ENCODE measurements at regions not wholly inside any gene's neighbourhood (a gene's known extent, or its start where the extent isn't known, plus 50 kb on each side); places are given as distances from the start of the nearest gene placed in this dataset.

GRCh38 chr13:95492044-95492801 lies 60.3 kb upstream of the CLDN10 start:
- H3K27ac ChIP-seq, result no peak overlapping the region
- TF ChIP-seq POLR2A (IDR thresholded peaks at IDR 0.05), result no peak
- TF ChIP-seq CTCF (IDR thresholded peaks at IDR 0.05), result no peak
- intact Hi-C loops (cut with DNase I; ENCODE audit: low total_unique reads), result no loop called here
- no peaks in the 10 kb centered on the region for H3K27me3 ChIP-seq
- 62 to 82% methylated on average over 5 to 8 of the region's 8 CpGs for WGBS, 2 donors
- no peak for DNase-seq
- no peaks in the 10 kb centered on the region for H3K36me3 ChIP-seq (ENCODE audit: low read depth, missing control alignments)
- no peak overlapping the region for H3K4me3 ChIP-seq
- H3K9me3 ChIP-seq, result no peaks in the 10 kb centered on the region
- no peaks in the 10 kb centered on the region for H3K4me1 ChIP-seq

GRCh38 chr13:95494082-95494681 lies 58.3 kb upstream of the CLDN10 start:
- Histone ChIP-seq H3K27me3 (no peaks in the 10 kb centered on the region), H3K27ac (no peak overlapping the region), H3K9me3 (no peaks in the 10 kb centered on the region), H3K4me1 (no peaks in the 10 kb centered on the region), H3K4me3 (no peak overlapping the region), H3K36me3 (ENCODE audit: low read depth, missing control alignments) (no peaks in the 10 kb centered on the region)
- TF ChIP-seq CTCF (IDR thresholded peaks at IDR 0.05), result peak; percentile 15 to 70 (median 70)
- no peak for TF ChIP-seq POLR2A (IDR thresholded peaks at IDR 0.05)
- DNase-seq, result no peak
- intact Hi-C loops (cut with DNase I; ENCODE audit: low total_unique reads), result no loop called here
- 68 to 71% methylated on average over 7 of the region's 7 CpGs for WGBS, 2 donors

- no peak for TF ChIP-seq POLR2A (IDR thresholded peaks at IDR 0.05)
- no peak for TF ChIP-seq CTCF (IDR thresholded peaks at IDR 0.05)
- no peaks in the 10 kb centered on the region for H3K36me3 ChIP-seq (ENCODE audit: low read depth, missing control alignments)
- no peak overlapping the region for H3K27ac ChIP-seq
- H3K27me3 ChIP-seq, result no peaks in the 10 kb centered on the region
- intact Hi-C loops (cut with DNase I; ENCODE audit: low total_unique reads), result no loop called here
- no peak for DNase-seq
- H3K4me1 ChIP-seq, result no peaks in the 10 kb centered on the region
- 88 to 96% methylated on average over 4 of the region's 4 CpGs for WGBS, 2 donors
- H3K9me3 ChIP-seq, result no peaks in the 10 kb centered on the region
- no peak overlapping the region for H3K4me3 ChIP-seq
These were observed 56.0 kb upstream of the CLDN10 start for GRCh38 chr13:95496485-95496884.

GRCh38 chr13:95497381-95497807 lies 55.1 kb upstream of the CLDN10 start:
- Histone ChIP-seq H3K27ac (no peak overlapping the region), H3K36me3 (ENCODE audit: low read depth, missing control alignments) (no peaks in the 10 kb centered on the region), H3K4me1 (no peaks in the 10 kb centered on the region), H3K4me3 (no peak overlapping the region), H3K9me3 (no peaks in the 10 kb centered on the region), H3K27me3 (no peaks in the 10 kb centered on the region)
- no peak for TF ChIP-seq POLR2A (IDR thresholded peaks at IDR 0.05)
- intact Hi-C loops (cut with DNase I; ENCODE audit: low total_unique reads), result no loop called here
- no peak for DNase-seq
- 54 to 55% methylated on average over 3 of the region's 3 CpGs for WGBS, 2 donors

GRCh38 chr13:95498886-95499285 lies 53.6 kb upstream of the CLDN10 start:
- no peaks in the 10 kb centered on the region for H3K9me3 ChIP-seq
- no peak overlapping the region for H3K27ac ChIP-seq
- no peaks in the 10 kb centered on the region for H3K27me3 ChIP-seq
- intact Hi-C loops (cut with DNase I; ENCODE audit: low total_unique reads), result no loop called here
- no peaks in the 10 kb centered on the region for H3K36me3 ChIP-seq (ENCODE audit: low read depth, missing control alignments)
- no peaks in the 10 kb centered on the region for H3K4me1 ChIP-seq
- H3K4me3 ChIP-seq, result no peak overlapping the region
- TF ChIP-seq POLR2A (IDR thresholded peaks at IDR 0.05), result no peak
- TF ChIP-seq CTCF (IDR thresholded peaks at IDR 0.05), result no peak
- DNase-seq, result no peak
- 85 to 86% methylated on average over 8 of the region's 8 CpGs for WGBS, 2 donors

Data from testis (tissue), 2 donors.